Ovary (tissue), 3 donors: ENCODE measurements at regions not wholly inside any gene's neighbourhood (a gene's known extent, or its start where the extent isn't known, plus 50 kb on each side); places are given as distances from the start of the nearest gene placed in this dataset.

Source experiments
- POLR2A ChIP-seq: fragments of 450-650 bp; IDR thresholded peaks from one replicate; pipeline ENCODE4 v1.6.1; 2017; ENCODE audit warnings: antibody characterized with exemption, mild to moderate bottlenecking, moderate library complexity
- TF ChIP-seq, protein P1 (sequence below), 3 donors: fragments of 450-650 bp in 2 of 3; fragments of 200-600 bp in 1 of 3; IDR thresholded peaks; one replicate each; pipeline versions ENCODE4 v1.5.1 to v1.8.0; 2016 to 2022; ENCODE audit warnings: antibody characterized with exemption in 3 of 3, mild to moderate bottlenecking in 1 of 3
- donor health status: DM: no; HTN: no; CAD: no.

DNA sequence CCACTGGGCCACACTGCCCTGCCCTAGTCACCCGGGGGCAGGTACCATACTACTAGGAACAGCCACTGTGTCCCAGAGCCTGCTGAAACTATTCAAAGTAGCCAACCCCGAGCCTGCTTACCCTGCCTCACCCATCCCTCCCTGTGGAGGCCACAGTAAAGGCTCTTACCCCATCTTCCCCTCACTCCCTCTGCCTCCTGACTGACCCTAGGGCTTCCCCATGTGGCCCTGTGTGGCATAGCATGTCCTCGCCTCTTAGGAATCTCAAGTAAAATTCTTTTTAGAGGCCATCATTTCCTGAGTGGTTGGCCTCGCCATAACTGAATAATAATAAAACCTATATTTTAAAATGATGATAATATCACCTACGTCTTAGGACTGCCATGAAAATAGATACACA lies 112.2 kb upstream of the SLC6A11 start:
- TF ChIP-seq, protein P1, sequence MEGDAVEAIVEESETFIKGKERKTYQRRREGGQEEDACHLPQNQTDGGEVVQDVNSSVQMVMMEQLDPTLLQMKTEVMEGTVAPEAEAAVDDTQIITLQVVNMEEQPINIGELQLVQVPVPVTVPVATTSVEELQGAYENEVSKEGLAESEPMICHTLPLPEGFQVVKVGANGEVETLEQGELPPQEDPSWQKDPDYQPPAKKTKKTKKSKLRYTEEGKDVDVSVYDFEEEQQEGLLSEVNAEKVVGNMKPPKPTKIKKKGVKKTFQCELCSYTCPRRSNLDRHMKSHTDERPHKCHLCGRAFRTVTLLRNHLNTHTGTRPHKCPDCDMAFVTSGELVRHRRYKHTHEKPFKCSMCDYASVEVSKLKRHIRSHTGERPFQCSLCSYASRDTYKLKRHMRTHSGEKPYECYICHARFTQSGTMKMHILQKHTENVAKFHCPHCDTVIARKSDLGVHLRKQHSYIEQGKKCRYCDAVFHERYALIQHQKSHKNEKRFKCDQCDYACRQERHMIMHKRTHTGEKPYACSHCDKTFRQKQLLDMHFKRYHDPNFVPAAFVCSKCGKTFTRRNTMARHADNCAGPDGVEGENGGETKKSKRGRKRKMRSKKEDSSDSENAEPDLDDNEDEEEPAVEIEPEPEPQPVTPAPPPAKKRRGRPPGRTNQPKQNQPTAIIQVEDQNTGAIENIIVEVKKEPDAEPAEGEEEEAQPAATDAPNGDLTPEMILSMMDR (IDR thresholded peaks at IDR 0.05), result no peak
- TF ChIP-seq POLR2A, result no peak
